WTC11 (cell line): ENCODE measurements at regions not wholly inside any gene's neighbourhood (a gene's known extent, or its start where the extent isn't known, plus 50 kb on each side); places are given as distances from the start of the nearest gene placed in this dataset.

Source experiments
- CREM ChIP-seq: sonication (generic); formaldehyde crosslinking; IDR thresholded peaks from 2 replicates; pipeline ENCODE4 v1.8.1; 2022; ENCODE audit warnings: mild to moderate bottlenecking, missing genetic modification reagents, moderate library complexity
- FOXP1 ChIP-seq: sonication (generic); formaldehyde crosslinking; IDR thresholded peaks from 2 replicates; pipeline ENCODE4 v1.8.0; 2022; ENCODE audit warnings: missing genetic modification reagents, mild to moderate bottlenecking, moderate library complexity, borderline replicate concordance
- ZNF138 ChIP-seq: sonication (generic); formaldehyde crosslinking; conservative IDR thresholded peaks from 2 replicates; pipeline ENCODE4 v1.8.1; 2022; ENCODE audit warnings: mild to moderate bottlenecking, moderate library complexity, missing genetic modification reagents
- ZNF396 ChIP-seq: fragments of 250-450 bp; sonication (Bioruptor Pico); IDR thresholded peaks from 2 replicates; pipeline ENCODE4 v1.8.0; 2021; ENCODE audit warnings: mild to moderate bottlenecking, moderate library complexity, borderline replicate concordance
- TF ChIP-seq, protein P1 (sequence below): fragments of 250-450 bp; sonication (Bioruptor Pico); IDR thresholded peaks from 2 replicates; pipeline ENCODE4 v1.9.0; 2021; ENCODE audit warnings: mild to moderate bottlenecking
- TF ChIP-seq, protein P2 (sequence below): sonication (generic); formaldehyde crosslinking; IDR thresholded peaks from 2 replicates; pipeline ENCODE4 v1.8.0; 2023; ENCODE audit warnings: mild to moderate bottlenecking, missing genetic modification reagents
- TF ChIP-seq, protein P3 (sequence below): sonication (generic); formaldehyde crosslinking; IDR thresholded peaks from 2 replicates; pipeline ENCODE4 v1.8.0; 2022; ENCODE audit warnings: missing genetic modification reagents
- TF ChIP-seq, protein P4 (sequence below): sonication (generic); formaldehyde crosslinking; IDR thresholded peaks from 2 replicates; pipeline ENCODE4 v1.8.1; 2023; ENCODE audit warnings: mild to moderate bottlenecking, missing genetic modification reagents, borderline replicate concordance
- TF ChIP-seq, protein P5 (sequence below): sonication (generic); formaldehyde crosslinking; conservative IDR thresholded peaks from 2 replicates; pipeline ENCODE4 v1.8.1; 2023; ENCODE audit warnings: mild to moderate bottlenecking, low read depth, missing genetic modification reagents, moderate library complexity

DNA sequence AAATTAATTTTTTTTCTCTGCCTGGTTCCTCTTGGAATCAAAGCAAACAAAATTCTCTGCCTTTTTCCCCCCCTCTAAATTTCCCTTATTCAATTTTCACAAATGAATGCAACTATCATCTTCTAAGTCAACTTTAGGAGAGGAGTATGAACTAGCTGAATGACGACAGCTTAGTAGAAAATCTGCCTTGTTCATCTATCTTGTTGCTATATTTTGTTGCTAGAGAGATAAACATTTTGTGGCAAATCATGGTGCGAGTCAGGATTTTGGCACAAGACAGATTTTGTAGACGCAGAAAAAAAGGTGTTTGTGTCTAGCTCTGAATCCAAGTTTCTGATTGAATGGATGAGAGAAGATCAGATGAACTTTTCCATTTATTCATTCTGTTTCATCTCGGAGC is 81.0 kb upstream of the FZD8 start (continued):
- TF ChIP-seq, protein P1, sequence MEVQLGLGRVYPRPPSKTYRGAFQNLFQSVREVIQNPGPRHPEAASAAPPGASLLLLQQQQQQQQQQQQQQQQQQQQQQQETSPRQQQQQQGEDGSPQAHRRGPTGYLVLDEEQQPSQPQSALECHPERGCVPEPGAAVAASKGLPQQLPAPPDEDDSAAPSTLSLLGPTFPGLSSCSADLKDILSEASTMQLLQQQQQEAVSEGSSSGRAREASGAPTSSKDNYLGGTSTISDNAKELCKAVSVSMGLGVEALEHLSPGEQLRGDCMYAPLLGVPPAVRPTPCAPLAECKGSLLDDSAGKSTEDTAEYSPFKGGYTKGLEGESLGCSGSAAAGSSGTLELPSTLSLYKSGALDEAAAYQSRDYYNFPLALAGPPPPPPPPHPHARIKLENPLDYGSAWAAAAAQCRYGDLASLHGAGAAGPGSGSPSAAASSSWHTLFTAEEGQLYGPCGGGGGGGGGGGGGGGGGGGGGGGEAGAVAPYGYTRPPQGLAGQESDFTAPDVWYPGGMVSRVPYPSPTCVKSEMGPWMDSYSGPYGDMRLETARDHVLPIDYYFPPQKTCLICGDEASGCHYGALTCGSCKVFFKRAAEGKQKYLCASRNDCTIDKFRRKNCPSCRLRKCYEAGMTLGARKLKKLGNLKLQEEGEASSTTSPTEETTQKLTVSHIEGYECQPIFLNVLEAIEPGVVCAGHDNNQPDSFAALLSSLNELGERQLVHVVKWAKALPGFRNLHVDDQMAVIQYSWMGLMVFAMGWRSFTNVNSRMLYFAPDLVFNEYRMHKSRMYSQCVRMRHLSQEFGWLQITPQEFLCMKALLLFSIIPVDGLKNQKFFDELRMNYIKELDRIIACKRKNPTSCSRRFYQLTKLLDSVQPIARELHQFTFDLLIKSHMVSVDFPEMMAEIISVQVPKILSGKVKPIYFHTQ (CRISPR knock-in tag): no peak
- TF ChIP-seq CREM (CRISPR knock-in tag): no peak
- TF ChIP-seq FOXP1 (CRISPR knock-in tag): no peak
- TF ChIP-seq, protein P2, sequence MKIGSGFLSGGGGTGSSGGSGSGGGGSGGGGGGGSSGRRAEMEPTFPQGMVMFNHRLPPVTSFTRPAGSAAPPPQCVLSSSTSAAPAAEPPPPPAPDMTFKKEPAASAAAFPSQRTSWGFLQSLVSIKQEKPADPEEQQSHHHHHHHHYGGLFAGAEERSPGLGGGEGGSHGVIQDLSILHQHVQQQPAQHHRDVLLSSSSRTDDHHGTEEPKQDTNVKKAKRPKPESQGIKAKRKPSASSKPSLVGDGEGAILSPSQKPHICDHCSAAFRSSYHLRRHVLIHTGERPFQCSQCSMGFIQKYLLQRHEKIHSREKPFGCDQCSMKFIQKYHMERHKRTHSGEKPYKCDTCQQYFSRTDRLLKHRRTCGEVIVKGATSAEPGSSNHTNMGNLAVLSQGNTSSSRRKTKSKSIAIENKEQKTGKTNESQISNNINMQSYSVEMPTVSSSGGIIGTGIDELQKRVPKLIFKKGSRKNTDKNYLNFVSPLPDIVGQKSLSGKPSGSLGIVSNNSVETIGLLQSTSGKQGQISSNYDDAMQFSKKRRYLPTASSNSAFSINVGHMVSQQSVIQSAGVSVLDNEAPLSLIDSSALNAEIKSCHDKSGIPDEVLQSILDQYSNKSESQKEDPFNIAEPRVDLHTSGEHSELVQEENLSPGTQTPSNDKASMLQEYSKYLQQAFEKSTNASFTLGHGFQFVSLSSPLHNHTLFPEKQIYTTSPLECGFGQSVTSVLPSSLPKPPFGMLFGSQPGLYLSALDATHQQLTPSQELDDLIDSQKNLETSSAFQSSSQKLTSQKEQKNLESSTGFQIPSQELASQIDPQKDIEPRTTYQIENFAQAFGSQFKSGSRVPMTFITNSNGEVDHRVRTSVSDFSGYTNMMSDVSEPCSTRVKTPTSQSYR (CRISPR knock-in tag): no peak
- no peak for TF ChIP-seq ZNF396 (CRISPR knock-in tag)
- TF ChIP-seq, protein P3, sequence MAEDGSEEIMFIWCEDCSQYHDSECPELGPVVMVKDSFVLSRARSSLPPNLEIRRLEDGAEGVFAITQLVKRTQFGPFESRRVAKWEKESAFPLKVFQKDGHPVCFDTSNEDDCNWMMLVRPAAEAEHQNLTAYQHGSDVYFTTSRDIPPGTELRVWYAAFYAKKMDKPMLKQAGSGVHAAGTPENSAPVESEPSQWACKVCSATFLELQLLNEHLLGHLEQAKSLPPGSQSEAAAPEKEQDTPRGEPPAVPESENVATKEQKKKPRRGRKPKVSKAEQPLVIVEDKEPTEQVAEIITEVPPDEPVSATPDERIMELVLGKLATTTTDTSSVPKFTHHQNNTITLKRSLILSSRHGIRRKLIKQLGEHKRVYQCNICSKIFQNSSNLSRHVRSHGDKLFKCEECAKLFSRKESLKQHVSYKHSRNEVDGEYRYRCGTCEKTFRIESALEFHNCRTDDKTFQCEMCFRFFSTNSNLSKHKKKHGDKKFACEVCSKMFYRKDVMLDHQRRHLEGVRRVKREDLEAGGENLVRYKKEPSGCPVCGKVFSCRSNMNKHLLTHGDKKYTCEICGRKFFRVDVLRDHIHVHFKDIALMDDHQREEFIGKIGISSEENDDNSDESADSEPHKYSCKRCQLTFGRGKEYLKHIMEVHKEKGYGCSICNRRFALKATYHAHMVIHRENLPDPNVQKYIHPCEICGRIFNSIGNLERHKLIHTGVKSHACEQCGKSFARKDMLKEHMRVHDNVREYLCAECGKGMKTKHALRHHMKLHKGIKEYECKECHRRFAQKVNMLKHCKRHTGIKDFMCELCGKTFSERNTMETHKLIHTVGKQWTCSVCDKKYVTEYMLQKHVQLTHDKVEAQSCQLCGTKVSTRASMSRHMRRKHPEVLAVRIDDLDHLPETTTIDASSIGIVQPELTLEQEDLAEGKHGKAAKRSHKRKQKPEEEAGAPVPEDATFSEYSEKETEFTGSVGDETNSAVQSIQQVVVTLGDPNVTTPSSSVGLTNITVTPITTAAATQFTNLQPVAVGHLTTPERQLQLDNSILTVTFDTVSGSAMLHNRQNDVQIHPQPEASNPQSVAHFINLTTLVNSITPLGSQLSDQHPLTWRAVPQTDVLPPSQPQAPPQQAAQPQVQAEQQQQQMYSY (CRISPR knock-in tag): no peak
- TF ChIP-seq, protein P4, sequence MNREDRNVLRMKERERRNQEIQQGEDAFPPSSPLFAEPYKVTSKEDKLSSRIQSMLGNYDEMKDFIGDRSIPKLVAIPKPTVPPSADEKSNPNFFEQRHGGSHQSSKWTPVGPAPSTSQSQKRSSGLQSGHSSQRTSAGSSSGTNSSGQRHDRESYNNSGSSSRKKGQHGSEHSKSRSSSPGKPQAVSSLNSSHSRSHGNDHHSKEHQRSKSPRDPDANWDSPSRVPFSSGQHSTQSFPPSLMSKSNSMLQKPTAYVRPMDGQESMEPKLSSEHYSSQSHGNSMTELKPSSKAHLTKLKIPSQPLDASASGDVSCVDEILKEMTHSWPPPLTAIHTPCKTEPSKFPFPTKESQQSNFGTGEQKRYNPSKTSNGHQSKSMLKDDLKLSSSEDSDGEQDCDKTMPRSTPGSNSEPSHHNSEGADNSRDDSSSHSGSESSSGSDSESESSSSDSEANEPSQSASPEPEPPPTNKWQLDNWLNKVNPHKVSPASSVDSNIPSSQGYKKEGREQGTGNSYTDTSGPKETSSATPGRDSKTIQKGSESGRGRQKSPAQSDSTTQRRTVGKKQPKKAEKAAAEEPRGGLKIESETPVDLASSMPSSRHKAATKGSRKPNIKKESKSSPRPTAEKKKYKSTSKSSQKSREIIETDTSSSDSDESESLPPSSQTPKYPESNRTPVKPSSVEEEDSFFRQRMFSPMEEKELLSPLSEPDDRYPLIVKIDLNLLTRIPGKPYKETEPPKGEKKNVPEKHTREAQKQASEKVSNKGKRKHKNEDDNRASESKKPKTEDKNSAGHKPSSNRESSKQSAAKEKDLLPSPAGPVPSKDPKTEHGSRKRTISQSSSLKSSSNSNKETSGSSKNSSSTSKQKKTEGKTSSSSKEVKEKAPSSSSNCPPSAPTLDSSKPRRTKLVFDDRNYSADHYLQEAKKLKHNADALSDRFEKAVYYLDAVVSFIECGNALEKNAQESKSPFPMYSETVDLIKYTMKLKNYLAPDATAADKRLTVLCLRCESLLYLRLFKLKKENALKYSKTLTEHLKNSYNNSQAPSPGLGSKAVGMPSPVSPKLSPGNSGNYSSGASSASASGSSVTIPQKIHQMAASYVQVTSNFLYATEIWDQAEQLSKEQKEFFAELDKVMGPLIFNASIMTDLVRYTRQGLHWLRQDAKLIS (CRISPR knock-in tag): no peak
- TF ChIP-seq, protein P5, sequence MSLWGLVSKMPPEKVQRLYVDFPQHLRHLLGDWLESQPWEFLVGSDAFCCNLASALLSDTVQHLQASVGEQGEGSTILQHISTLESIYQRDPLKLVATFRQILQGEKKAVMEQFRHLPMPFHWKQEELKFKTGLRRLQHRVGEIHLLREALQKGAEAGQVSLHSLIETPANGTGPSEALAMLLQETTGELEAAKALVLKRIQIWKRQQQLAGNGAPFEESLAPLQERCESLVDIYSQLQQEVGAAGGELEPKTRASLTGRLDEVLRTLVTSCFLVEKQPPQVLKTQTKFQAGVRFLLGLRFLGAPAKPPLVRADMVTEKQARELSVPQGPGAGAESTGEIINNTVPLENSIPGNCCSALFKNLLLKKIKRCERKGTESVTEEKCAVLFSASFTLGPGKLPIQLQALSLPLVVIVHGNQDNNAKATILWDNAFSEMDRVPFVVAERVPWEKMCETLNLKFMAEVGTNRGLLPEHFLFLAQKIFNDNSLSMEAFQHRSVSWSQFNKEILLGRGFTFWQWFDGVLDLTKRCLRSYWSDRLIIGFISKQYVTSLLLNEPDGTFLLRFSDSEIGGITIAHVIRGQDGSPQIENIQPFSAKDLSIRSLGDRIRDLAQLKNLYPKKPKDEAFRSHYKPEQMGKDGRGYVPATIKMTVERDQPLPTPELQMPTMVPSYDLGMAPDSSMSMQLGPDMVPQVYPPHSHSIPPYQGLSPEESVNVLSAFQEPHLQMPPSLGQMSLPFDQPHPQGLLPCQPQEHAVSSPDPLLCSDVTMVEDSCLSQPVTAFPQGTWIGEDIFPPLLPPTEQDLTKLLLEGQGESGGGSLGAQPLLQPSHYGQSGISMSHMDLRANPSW (CRISPR knock-in tag): no peak
- TF ChIP-seq ZNF138 (CRISPR knock-in tag): no peak
